ENCODE measurements at regions not wholly inside any gene's neighbourhood (a gene's known extent, or its start where the extent isn't known, plus 50 kb on each side); places are given as distances from the start of the nearest gene placed in this dataset.

GRCh38 chr12:83826112-83826511, 1086.5 kb downstream of the SLC6A15 start:
- no peak for DNase-seq

GRCh38 chr12:83823386-83824045, 1089.1 kb downstream of the SLC6A15 start:
- no peak for DNase-seq

GRCh38 chr12:83821967-83822366, 1090.6 kb downstream of the SLC6A15 start:
- DNase-seq = no peak

- no peak for DNase-seq
Measured at GRCh38 chr12:83818881-83819280, 1093.7 kb downstream of the SLC6A15 start.

GRCh38 chr12:83817730-83818129, 1094.9 kb downstream of the SLC6A15 start:
- no peak for DNase-seq

- DNase-seq = no peak
Measured at GRCh38 chr12:83808591-83808990, 1104.0 kb downstream of the SLC6A15 start.

- peak; percentile 48 for DNase-seq
Measured at GRCh38 chr12:83807871-83808270, 1104.7 kb downstream of the SLC6A15 start.

- no peak for DNase-seq
Measured at GRCh38 chr12:83805873-83806272, 1106.7 kb downstream of the SLC6A15 start.

GRCh38 chr12:83805156-83805772, 1107.3 kb downstream of the SLC6A15 start:
- DNase-seq = no peak

- DNase-seq = no peak
Measured at GRCh38 chr12:83801972-83802371, 1110.6 kb downstream of the SLC6A15 start.

GRCh38 chr12:83800022-83800421, 1112.6 kb downstream of the SLC6A15 start:
- no peak for DNase-seq

- DNase-seq = no peak
Measured at GRCh38 chr12:83796531-83796930, 1109.8 kb downstream of the TMTC2 start.

- no peak for DNase-seq
Measured at GRCh38 chr12:83793616-83794015, 1106.9 kb downstream of the TMTC2 start.

- no peak for DNase-seq
Measured at GRCh38 chr12:83784298-83784890, 1097.7 kb downstream of the TMTC2 start.

- no peak for DNase-seq
Measured at GRCh38 chr12:83779526-83779925, 1092.8 kb downstream of the TMTC2 start.

GRCh38 chr12:83769151-83769550, 1082.4 kb downstream of the TMTC2 start:
- no peak for DNase-seq

GRCh38 chr12:83767723-83768122, 1081.0 kb downstream of the TMTC2 start:
- DNase-seq = no peak

GRCh38 chr12:83763425-83763824, 1076.7 kb downstream of the TMTC2 start:
- no peak for DNase-seq

- no peak for DNase-seq
Measured at GRCh38 chr12:83759906-83760305, 1073.2 kb downstream of the TMTC2 start.

GRCh38 chr12:83758888-83759631, 1072.4 kb downstream of the TMTC2 start:
- no peak for DNase-seq

- no peak for DNase-seq
Measured at GRCh38 chr12:83753904-83754303, 1067.2 kb downstream of the TMTC2 start.

GRCh38 chr12:83753205-83753604, 1066.5 kb downstream of the TMTC2 start:
- DNase-seq = no peak

- DNase-seq = peak; percentile 41
Measured at GRCh38 chr12:83739607-83740006, 1052.9 kb downstream of the TMTC2 start.
